Tibial nerve (tissue), 3 donors: ENCODE measurements at regions not wholly inside any gene's neighbourhood (a gene's known extent, or its start where the extent isn't known, plus 50 kb on each side); places are given as distances from the start of the nearest gene placed in this dataset.

Source experiments
- POLR2A ChIP-seq, 2 donors: fragments of 450-650 bp; IDR thresholded peaks; one replicate each; pipeline ENCODE4 v1.6.1; 2017; ENCODE audit warnings: antibody characterized with exemption in 2 of 2, mild to moderate bottlenecking in 2 of 2, moderate library complexity in 2 of 2
- TF ChIP-seq, protein P1 (sequence below), 5 experiments: fragments of 200-600 bp in 3 of 5; fragments of 450-650 bp in 2 of 5; sonication (generic) in 3 of 5; IDR thresholded peaks; one replicate each; pipeline ENCODE4 v1.5.1; 2016 to 2019; ENCODE audit warnings: antibody characterized with exemption in 5 of 5, mild to moderate bottlenecking in 3 of 5, moderate library complexity in 2 of 5

DNA sequence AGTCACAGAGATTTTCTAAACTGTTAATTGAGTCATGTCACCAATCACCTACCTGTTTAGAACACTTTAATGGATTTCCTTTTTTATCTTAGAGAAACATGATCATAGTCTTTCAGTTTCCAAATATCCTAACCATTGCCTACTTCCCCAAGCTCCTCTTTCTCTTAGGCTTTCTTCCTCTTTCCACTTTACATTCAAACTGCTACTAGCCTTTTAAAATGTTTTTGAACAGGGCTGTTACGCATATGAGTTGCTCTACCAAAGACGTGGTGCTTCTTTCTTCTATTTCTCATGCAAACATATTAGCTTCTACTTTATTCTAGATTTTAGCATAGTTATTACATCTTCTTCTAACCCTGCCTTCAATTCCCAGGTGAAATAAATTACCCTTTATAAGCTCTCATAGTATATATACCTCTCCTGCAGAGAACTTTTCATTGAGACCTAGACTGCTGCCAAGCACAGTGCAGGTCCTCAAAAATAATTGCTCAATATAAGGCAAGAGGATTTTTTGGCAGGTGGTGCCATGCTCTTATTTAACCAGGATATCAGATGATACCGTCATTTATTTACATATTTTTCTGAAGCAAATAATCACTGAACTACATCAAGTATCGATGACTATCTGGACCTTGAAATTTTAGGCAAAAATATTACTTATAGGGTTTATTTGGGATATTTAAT is 937.1 kb downstream of the TSN start:
- TF ChIP-seq, protein P1, sequence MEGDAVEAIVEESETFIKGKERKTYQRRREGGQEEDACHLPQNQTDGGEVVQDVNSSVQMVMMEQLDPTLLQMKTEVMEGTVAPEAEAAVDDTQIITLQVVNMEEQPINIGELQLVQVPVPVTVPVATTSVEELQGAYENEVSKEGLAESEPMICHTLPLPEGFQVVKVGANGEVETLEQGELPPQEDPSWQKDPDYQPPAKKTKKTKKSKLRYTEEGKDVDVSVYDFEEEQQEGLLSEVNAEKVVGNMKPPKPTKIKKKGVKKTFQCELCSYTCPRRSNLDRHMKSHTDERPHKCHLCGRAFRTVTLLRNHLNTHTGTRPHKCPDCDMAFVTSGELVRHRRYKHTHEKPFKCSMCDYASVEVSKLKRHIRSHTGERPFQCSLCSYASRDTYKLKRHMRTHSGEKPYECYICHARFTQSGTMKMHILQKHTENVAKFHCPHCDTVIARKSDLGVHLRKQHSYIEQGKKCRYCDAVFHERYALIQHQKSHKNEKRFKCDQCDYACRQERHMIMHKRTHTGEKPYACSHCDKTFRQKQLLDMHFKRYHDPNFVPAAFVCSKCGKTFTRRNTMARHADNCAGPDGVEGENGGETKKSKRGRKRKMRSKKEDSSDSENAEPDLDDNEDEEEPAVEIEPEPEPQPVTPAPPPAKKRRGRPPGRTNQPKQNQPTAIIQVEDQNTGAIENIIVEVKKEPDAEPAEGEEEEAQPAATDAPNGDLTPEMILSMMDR (IDR thresholded peaks at IDR 0.05), result no peak
- TF ChIP-seq POLR2A (IDR thresholded peaks at IDR 0.05), result no peak
